ENCODE measurements at regions not wholly inside any gene's neighbourhood (a gene's known extent, or its start where the extent isn't known, plus 50 kb on each side); places are given as distances from the start of the nearest gene placed in this dataset.

DNA sequence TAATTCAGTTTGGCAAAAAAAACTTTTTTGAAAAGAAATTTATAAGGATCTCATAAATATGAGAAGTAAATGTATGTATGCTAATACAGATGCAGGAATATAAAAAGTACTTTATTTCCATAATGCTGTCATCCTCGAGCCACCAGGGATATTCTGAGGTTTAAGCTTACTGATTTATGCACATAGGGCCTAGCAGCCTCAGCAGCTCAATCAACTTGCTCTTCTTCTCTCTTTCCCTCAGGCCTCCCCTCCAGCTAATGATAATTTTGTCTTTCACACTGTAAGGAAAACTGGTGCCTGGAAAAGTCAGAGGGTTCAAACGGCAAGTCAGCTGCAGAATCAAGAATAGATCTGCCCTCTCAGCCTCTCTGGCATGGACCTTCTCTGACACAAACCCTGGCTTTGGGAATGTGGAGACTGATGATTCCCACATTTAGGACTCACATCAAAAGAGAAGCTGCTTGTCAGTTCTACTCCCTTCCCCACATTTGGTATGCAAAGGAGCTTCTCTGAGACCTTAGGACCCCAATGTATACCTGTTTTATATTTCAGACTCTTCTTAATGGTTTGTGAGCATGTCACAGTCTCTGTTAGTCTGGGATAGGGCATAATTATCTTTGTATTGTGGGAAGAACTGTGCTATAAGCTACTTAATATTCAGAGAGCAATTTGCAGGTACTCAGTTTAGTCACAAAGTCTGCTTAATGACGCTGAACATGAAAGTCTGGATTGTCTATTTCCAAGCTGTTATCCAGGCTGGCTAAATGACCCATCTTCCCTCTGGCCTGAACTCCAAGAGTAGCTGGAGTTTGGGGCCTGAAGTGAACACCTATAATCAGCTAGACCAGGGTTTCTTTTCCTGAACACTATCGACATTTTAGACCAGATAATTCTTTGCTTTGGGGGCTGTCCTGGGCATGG, 52.1 kb upstream of the DIPK1A start:
- H3K27ac ChIP-seq, result no peak overlapping the region
- TF ChIP-seq, protein P1, sequence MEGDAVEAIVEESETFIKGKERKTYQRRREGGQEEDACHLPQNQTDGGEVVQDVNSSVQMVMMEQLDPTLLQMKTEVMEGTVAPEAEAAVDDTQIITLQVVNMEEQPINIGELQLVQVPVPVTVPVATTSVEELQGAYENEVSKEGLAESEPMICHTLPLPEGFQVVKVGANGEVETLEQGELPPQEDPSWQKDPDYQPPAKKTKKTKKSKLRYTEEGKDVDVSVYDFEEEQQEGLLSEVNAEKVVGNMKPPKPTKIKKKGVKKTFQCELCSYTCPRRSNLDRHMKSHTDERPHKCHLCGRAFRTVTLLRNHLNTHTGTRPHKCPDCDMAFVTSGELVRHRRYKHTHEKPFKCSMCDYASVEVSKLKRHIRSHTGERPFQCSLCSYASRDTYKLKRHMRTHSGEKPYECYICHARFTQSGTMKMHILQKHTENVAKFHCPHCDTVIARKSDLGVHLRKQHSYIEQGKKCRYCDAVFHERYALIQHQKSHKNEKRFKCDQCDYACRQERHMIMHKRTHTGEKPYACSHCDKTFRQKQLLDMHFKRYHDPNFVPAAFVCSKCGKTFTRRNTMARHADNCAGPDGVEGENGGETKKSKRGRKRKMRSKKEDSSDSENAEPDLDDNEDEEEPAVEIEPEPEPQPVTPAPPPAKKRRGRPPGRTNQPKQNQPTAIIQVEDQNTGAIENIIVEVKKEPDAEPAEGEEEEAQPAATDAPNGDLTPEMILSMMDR (IDR thresholded peaks at IDR 0.05), result no peak
- no peak overlapping the region for H3K4me3 ChIP-seq
- no peak for DNase-seq
- H3K9me3 ChIP-seq, result no peaks in the 10 kb centered on the region
- H3K4me1 ChIP-seq, result peaks cover 0 to 6% (median 0%) of the 10 kb centered on the region in 4 donors
- intact Hi-C loops (cut with DNase I; ENCODE audit: low total_unique reads), result no loop called here
- no peaks in the 10 kb centered on the region for H3K27me3 ChIP-seq
- H3K36me3 ChIP-seq, result no peaks in the 10 kb centered on the region

GRCh38 chr1:93014168-93014567, 52.9 kb upstream of the DIPK1A start:
- no peak for DNase-seq
- H3K4me1 ChIP-seq, result peaks cover 0 to 6% (median 0%) of the 10 kb centered on the region in 4 donors
- intact Hi-C loops (cut with DNase I; ENCODE audit: low total_unique reads), result no loop called here
- TF ChIP-seq, protein P1 (IDR thresholded peaks at IDR 0.05), result no peak
- no peaks in the 10 kb centered on the region for H3K36me3 ChIP-seq
- no peaks in the 10 kb centered on the region for H3K27me3 ChIP-seq
- H3K9me3 ChIP-seq, result no peaks in the 10 kb centered on the region
- no peak overlapping the region for H3K4me3 ChIP-seq
- no peak overlapping the region for H3K27ac ChIP-seq

GRCh38 chr1:93015590-93015989, 54.3 kb upstream of the DIPK1A start:
- no peaks in the 10 kb centered on the region for H3K36me3 ChIP-seq
- intact Hi-C loops (cut with DNase I; ENCODE audit: low total_unique reads), result no loop called here
- H3K4me3 ChIP-seq, result no peak overlapping the region
- TF ChIP-seq, protein P1 (IDR thresholded peaks at IDR 0.05), result no peak
- H3K4me1 ChIP-seq, result peaks cover 0 to 6% (median 0%) of the 10 kb centered on the region in 4 donors
- no peaks in the 10 kb centered on the region for H3K27me3 ChIP-seq
- no peak for DNase-seq
- no peaks in the 10 kb centered on the region for H3K9me3 ChIP-seq
- H3K27ac ChIP-seq, result no peak overlapping the region

GRCh38 chr1:93016171-93016570, 54.9 kb upstream of the DIPK1A start:
- Histone ChIP-seq H3K27me3 (no peaks in the 10 kb centered on the region), H3K27ac (no peak overlapping the region), H3K9me3 (no peaks in the 10 kb centered on the region), H3K36me3 (no peaks in the 10 kb centered on the region), H3K4me3 (no peak overlapping the region), H3K4me1 (peaks cover 0 to 6% (median 0%) of the 10 kb centered on the region in 4 donors)
- no peak for DNase-seq
- TF ChIP-seq, protein P1 (IDR thresholded peaks at IDR 0.05), result no peak
- intact Hi-C loops (cut with DNase I; ENCODE audit: low total_unique reads), result no loop called here

DNA sequence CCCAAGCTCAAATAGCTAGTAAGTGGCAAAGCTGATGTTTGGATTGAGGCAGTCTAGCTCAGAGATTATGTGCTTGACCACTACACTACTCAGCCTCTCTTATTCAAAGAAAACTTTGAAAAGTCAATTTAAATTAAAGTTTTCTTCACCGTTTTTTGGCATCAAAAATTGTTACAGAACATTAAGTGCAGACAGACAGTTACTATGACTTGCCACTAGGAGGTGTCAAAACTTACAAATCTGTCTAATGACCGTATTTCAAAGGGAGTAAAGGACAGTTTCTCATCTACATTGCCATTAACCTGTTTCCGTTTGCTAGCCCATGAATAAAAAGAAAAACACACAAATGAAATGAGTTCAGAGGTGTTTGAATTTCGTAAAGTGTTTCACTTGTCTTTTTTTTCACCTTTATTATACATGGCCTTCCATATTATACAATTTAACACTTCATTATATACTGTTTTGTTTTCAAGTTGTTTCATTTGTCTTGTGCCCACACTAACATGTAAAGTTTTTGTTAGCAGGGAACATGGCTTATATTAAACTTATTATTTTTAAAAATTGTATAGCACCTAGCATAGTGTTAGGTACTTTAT, 57.4 kb upstream of the MTF2 start:
- TF ChIP-seq, protein P1 (IDR thresholded peaks at IDR 0.05), result peak; percentile 53 to 64
- no peaks in the 10 kb centered on the region for H3K36me3 ChIP-seq
- no peak overlapping the region for H3K27ac ChIP-seq
- intact Hi-C loops (cut with DNase I; ENCODE audit: low total_unique reads), result no loop called here
- H3K9me3 ChIP-seq, result no peaks in the 10 kb centered on the region
- H3K4me1 ChIP-seq, result no peaks in the 10 kb centered on the region
- no peak overlapping the region for H3K4me3 ChIP-seq
- H3K27me3 ChIP-seq, result no peaks in the 10 kb centered on the region
- DNase-seq, result no peak

All from tibial artery (tissue), 4 donors.